ENCODE measurements at regions not wholly inside any gene's neighbourhood (a gene's known extent, or its start where the extent isn't known, plus 50 kb on each side); places are given as distances from the start of the nearest gene placed in this dataset.

DNA sequence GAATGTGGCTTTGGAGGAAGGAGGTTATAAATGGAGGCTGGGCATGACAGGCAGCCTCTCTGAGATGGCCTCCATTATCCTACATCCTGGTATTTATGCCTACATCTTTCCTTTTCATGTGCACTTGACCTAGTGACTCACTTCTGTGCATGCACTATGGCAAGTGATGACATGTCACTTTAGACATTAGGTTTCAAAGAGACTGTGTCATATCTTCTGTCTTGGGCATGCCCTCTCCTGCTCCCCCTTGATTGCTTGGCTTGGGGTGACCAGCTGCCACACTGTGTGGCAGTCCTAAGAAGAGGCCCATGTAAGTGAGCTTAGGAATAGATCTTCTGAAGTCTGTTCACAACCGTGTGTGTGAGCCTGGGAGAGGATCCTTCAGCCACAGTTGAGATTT, 472.8 kb downstream of the FGF9 start:
- Histone ChIP-seq H3K9me3 (ENCODE audit: control insufficient read depth, insufficient read depth, low read depth, low read length) (no peaks in the 10 kb centered on the region), H3K4me1 (ENCODE audit: control insufficient read depth, extremely low read depth, insufficient read depth, low read length) (no peaks in the 10 kb centered on the region), H3K79me2 (ENCODE audit: control insufficient read depth, insufficient read depth, low read length) (no peaks in the 10 kb centered on the region), H3K4me2 (ENCODE audit: extremely low read depth, insufficient read depth, low read length) (no peak overlapping the region), H3K27ac (ENCODE audit: insufficient read depth, low read length) (no peak overlapping the region), H3K36me3 (ENCODE audit: control insufficient read depth, insufficient read depth, low read length) (no peaks in the 10 kb centered on the region), H3K27me3 (ENCODE audit: control insufficient read depth, insufficient read depth, low read length) (no peaks in the 10 kb centered on the region), H3K4me3 (replicated peaks in 1 of 4; ENCODE audit: control extremely low read depth in 1 of 4, insufficient read depth in 1 of 4, low read depth in 3 of 4, low read length in 4 of 4) (no peak overlapping the region), H2AFZ (ENCODE audit: low read length) (no peak overlapping the region), H3K9ac (ENCODE audit: insufficient read depth, low read length) (no peak overlapping the region), H4K20me1 (ENCODE audit: control insufficient read depth, extremely low read depth, insufficient read depth, low read length) (no peaks in the 10 kb centered on the region)
- TF ChIP-seq, protein P1, sequence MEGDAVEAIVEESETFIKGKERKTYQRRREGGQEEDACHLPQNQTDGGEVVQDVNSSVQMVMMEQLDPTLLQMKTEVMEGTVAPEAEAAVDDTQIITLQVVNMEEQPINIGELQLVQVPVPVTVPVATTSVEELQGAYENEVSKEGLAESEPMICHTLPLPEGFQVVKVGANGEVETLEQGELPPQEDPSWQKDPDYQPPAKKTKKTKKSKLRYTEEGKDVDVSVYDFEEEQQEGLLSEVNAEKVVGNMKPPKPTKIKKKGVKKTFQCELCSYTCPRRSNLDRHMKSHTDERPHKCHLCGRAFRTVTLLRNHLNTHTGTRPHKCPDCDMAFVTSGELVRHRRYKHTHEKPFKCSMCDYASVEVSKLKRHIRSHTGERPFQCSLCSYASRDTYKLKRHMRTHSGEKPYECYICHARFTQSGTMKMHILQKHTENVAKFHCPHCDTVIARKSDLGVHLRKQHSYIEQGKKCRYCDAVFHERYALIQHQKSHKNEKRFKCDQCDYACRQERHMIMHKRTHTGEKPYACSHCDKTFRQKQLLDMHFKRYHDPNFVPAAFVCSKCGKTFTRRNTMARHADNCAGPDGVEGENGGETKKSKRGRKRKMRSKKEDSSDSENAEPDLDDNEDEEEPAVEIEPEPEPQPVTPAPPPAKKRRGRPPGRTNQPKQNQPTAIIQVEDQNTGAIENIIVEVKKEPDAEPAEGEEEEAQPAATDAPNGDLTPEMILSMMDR (conservative IDR thresholded peaks at IDR 0.05 in 1 of 2, IDR thresholded peaks at IDR 0.05 in 1 of 2; ENCODE audit: low read depth in 1 of 2, low read length in 2 of 2) = no peak
- TF ChIP-seq EZH2 (IDR thresholded peaks at IDR 0.05; ENCODE audit: low read length, missing control alignments) = no peak
- DNase-seq (ENCODE audit: low read depth in 2 of 2) = no peak

DNA sequence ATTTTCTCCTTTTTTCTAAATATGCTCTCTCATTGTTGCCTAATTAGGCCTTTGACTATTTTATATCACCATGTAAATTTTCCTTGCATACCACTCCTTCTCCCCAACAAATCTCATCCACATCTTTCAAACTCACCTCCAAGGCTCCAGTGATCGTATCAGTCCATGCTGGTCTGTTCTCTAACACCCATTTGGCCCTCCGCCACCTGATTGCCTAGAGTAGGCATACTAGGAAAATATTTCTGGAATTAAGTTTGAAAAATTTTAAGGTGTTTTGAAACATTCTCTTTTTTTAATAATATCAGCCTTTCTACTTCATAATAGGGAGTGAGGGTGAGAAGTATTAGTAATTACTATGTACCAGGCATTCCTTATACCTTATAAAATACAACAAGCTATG, 473.9 kb downstream of the FGF9 start:
- H4K20me1 ChIP-seq (ENCODE audit: control insufficient read depth, extremely low read depth, insufficient read depth, low read length) = no peaks in the 10 kb centered on the region
- no peaks in the 10 kb centered on the region for H3K9me3 ChIP-seq (ENCODE audit: control insufficient read depth, insufficient read depth, low read depth, low read length)
- no peak overlapping the region for H3K27ac ChIP-seq (ENCODE audit: insufficient read depth, low read length)
- no peaks in the 10 kb centered on the region for H3K4me1 ChIP-seq (ENCODE audit: control insufficient read depth, extremely low read depth, insufficient read depth, low read length)
- DNase-seq (ENCODE audit: low read depth in 2 of 2) = no peak
- no peak overlapping the region for H2AFZ ChIP-seq (ENCODE audit: low read length)
- no peak overlapping the region for H3K4me3 ChIP-seq (replicated peaks in 1 of 4; ENCODE audit: control extremely low read depth in 1 of 4, insufficient read depth in 1 of 4, low read depth in 3 of 4, low read length in 4 of 4)
- H3K27me3 ChIP-seq (ENCODE audit: control insufficient read depth, insufficient read depth, low read length) = no peaks in the 10 kb centered on the region
- H3K36me3 ChIP-seq (ENCODE audit: control insufficient read depth, insufficient read depth, low read length) = no peaks in the 10 kb centered on the region
- H3K79me2 ChIP-seq (ENCODE audit: control insufficient read depth, insufficient read depth, low read length) = no peaks in the 10 kb centered on the region
- no peak overlapping the region for H3K4me2 ChIP-seq (ENCODE audit: extremely low read depth, insufficient read depth, low read length)
- no peak overlapping the region for H3K9ac ChIP-seq (ENCODE audit: insufficient read depth, low read length)
- TF ChIP-seq, protein P1 (conservative IDR thresholded peaks at IDR 0.05 in 1 of 2, IDR thresholded peaks at IDR 0.05 in 1 of 2; ENCODE audit: low read depth in 1 of 2, low read length in 2 of 2) = no peak
- no peak for TF ChIP-seq EZH2 (IDR thresholded peaks at IDR 0.05; ENCODE audit: low read length, missing control alignments)

DNA sequence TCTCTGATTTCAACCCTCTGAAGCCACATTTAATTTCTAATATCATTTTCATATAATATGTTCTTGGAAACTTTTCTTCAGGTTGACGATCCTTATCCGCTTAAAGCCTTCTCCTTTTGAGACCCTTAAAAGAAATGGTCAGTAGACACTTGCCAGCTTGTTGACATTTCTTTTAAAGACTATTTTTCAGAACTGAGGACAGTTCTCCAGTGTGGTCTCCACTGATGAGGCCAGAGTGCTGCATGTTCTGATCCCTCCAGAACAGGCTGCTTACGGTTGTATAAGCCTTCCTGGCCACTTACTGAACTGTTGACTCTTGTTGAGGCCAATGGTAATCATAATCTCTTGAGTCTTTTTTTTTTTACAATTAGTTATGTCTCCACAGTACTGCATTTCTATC, 477.3 kb downstream of the FGF9 start:
- TF ChIP-seq, protein P1 (conservative IDR thresholded peaks at IDR 0.05 in 1 of 2, IDR thresholded peaks at IDR 0.05 in 1 of 2; ENCODE audit: low read depth in 1 of 2, low read length in 2 of 2) = no peak
- TF ChIP-seq EZH2 (IDR thresholded peaks at IDR 0.05; ENCODE audit: low read length, missing control alignments) = no peak

More for the DNA sequence above, 477.3 kb downstream of the FGF9 start:
- no peaks in the 10 kb centered on the region for H4K20me1 ChIP-seq (ENCODE audit: control insufficient read depth, extremely low read depth, insufficient read depth, low read length)
- no peaks in the 10 kb centered on the region for H3K36me3 ChIP-seq (ENCODE audit: control insufficient read depth, insufficient read depth, low read length)
- no peak overlapping the region for H3K4me2 ChIP-seq (ENCODE audit: extremely low read depth, insufficient read depth, low read length)
- H3K27me3 ChIP-seq (ENCODE audit: control insufficient read depth, insufficient read depth, low read length) = no peaks in the 10 kb centered on the region
- H3K9me3 ChIP-seq (ENCODE audit: control insufficient read depth, insufficient read depth, low read depth, low read length) = no peaks in the 10 kb centered on the region
- H3K9ac ChIP-seq (ENCODE audit: insufficient read depth, low read length) = no peak overlapping the region
- no peak overlapping the region for H3K27ac ChIP-seq (ENCODE audit: insufficient read depth, low read length)
- no peaks in the 10 kb centered on the region for H3K79me2 ChIP-seq (ENCODE audit: control insufficient read depth, insufficient read depth, low read length)
- no peak overlapping the region for H2AFZ ChIP-seq (ENCODE audit: low read length)
- DNase-seq (ENCODE audit: low read depth in 2 of 2) = no peak
- H3K4me1 ChIP-seq (ENCODE audit: control insufficient read depth, extremely low read depth, insufficient read depth, low read length) = no peaks in the 10 kb centered on the region
- H3K4me3 ChIP-seq (replicated peaks in 1 of 4; ENCODE audit: control extremely low read depth in 1 of 4, insufficient read depth in 1 of 4, low read depth in 3 of 4, low read length in 4 of 4) = no peak overlapping the region
